HG03432 (cell line): ENCODE measurements at regions not wholly inside any gene's neighbourhood (a gene's known extent, or its start where the extent isn't known, plus 50 kb on each side); places are given as distances from the start of the nearest gene placed in this dataset.

Experiments used
- ATAC-seq: cut with Tn5 transposase; IDR thresholded peaks from one replicate; pipeline ENCODE4 v1.9.1; 2021; ENCODE audit warnings: mild to moderate bottlenecking, moderate library complexity; ENCODE audit not compliant: unreplicated experiment

GRCh38 chr11:79920480-79920879 lies 479.6 kb upstream of the TENM4 start:
- no peak for ATAC-seq

GRCh38 chr11:79919350-79919749 lies 478.5 kb upstream of the TENM4 start:
- ATAC-seq = no peak

- no peak for ATAC-seq
These were observed 478.0 kb upstream of the TENM4 start for GRCh38 chr11:79918846-79919245.

GRCh38 chr11:79906164-79906563 lies 465.3 kb upstream of the TENM4 start:
- ATAC-seq = no peak

GRCh38 chr11:79902493-79902892 lies 461.7 kb upstream of the TENM4 start:
- ATAC-seq = no peak

GRCh38 chr11:79897896-79898295 lies 457.1 kb upstream of the TENM4 start:
- ATAC-seq = no peak

- no peak for ATAC-seq
These were observed 455.4 kb upstream of the TENM4 start for GRCh38 chr11:79896258-79896657.

- ATAC-seq = no peak
These were observed 453.3 kb upstream of the TENM4 start for GRCh38 chr11:79894111-79894510.

- ATAC-seq = no peak
These were observed 449.4 kb upstream of the TENM4 start for GRCh38 chr11:79890272-79890671.

GRCh38 chr11:79864882-79865281 lies 424.1 kb upstream of the TENM4 start:
- no peak for ATAC-seq

GRCh38 chr11:79860336-79860735 lies 419.5 kb upstream of the TENM4 start:
- no peak for ATAC-seq

GRCh38 chr11:79857377-79858214 lies 416.8 kb upstream of the TENM4 start:
- ATAC-seq = no peak

- ATAC-seq = no peak
These were observed 411.3 kb upstream of the TENM4 start for GRCh38 chr11:79852176-79852575.

GRCh38 chr11:79845002-79845709 lies 404.3 kb upstream of the TENM4 start:
- ATAC-seq = no peak

- ATAC-seq = no peak
These were observed 393.2 kb upstream of the TENM4 start for GRCh38 chr11:79834015-79834414.

- ATAC-seq = no peak
These were observed 389.6 kb upstream of the TENM4 start for GRCh38 chr11:79830446-79830845.

- ATAC-seq = no peak
These were observed 389.1 kb upstream of the TENM4 start for GRCh38 chr11:79829891-79830290.

- ATAC-seq = no peak
These were observed 381.9 kb upstream of the TENM4 start for GRCh38 chr11:79822766-79823165.

GRCh38 chr11:79813551-79813950 lies 372.7 kb upstream of the TENM4 start:
- no peak for ATAC-seq

- ATAC-seq = no peak
These were observed 368.7 kb upstream of the TENM4 start for GRCh38 chr11:79809487-79809886.

- no peak for ATAC-seq
These were observed 366.7 kb upstream of the TENM4 start for GRCh38 chr11:79807506-79807905.

GRCh38 chr11:79796704-79797103 lies 355.9 kb upstream of the TENM4 start:
- no peak for ATAC-seq
